ENCODE measurements at regions not wholly inside any gene's neighbourhood (a gene's known extent, or its start where the extent isn't known, plus 50 kb on each side); places are given as distances from the start of the nearest gene placed in this dataset.

- Histone ChIP-seq H3K9me3 (ENCODE audit: insufficient read depth, low read depth, low read length) (no peaks in the 10 kb centered on the region), H3K4me1 (ENCODE audit: insufficient read depth, low read length) (no peaks in the 10 kb centered on the region)
These were observed 100.9 kb downstream of the FAM76B start for GRCh38 chr11:95688501-95689222.

GRCh38 chr11:95688015-95688414 lies 101.6 kb downstream of the FAM76B start:
- H3K4me3 ChIP-seq (ENCODE audit: low read length) = no peak overlapping the region
- H3K9ac ChIP-seq (ENCODE audit: low read depth, low read length) = no peak overlapping the region
- H3K36me3 ChIP-seq (ENCODE audit: insufficient read depth, low read length) = no peaks in the 10 kb centered on the region
- no peaks in the 10 kb centered on the region for H3K27me3 ChIP-seq (ENCODE audit: insufficient read depth, low read length)
- no peaks in the 10 kb centered on the region for H3K9me3 ChIP-seq (ENCODE audit: insufficient read depth, low read depth, low read length)
- WGBS = 100% methylated on average over 1 of the region's 2 CpGs
- H3K4me1 ChIP-seq (ENCODE audit: insufficient read depth, low read length) = no peaks in the 10 kb centered on the region
- H3K27ac ChIP-seq (ENCODE audit: low read depth, low read length) = no peak overlapping the region

More at GRCh38 chr11:95688501-95689222, 100.9 kb downstream of the FAM76B start:
- no peak overlapping the region for H3K9ac ChIP-seq (ENCODE audit: low read depth, low read length)
- H3K4me3 ChIP-seq (ENCODE audit: low read length) = no peak overlapping the region
- no peaks in the 10 kb centered on the region for H3K36me3 ChIP-seq (ENCODE audit: insufficient read depth, low read length)
- 95% methylated on average over 7 of the region's 7 CpGs for WGBS
- H3K27ac ChIP-seq (ENCODE audit: low read depth, low read length) = no peak overlapping the region
- H3K27me3 ChIP-seq (ENCODE audit: insufficient read depth, low read length) = no peaks in the 10 kb centered on the region

GRCh38 chr11:95686265-95686664 lies 103.3 kb downstream of the FAM76B start:
- Histone ChIP-seq H3K9ac (ENCODE audit: low read depth, low read length) (no peak overlapping the region), H3K4me1 (ENCODE audit: insufficient read depth, low read length) (no peaks in the 10 kb centered on the region), H3K27me3 (ENCODE audit: insufficient read depth, low read length) (no peaks in the 10 kb centered on the region), H3K27ac (ENCODE audit: low read depth, low read length) (no peak overlapping the region), H3K4me3 (ENCODE audit: low read length) (no peak overlapping the region), H3K9me3 (ENCODE audit: insufficient read depth, low read depth, low read length) (no peaks in the 10 kb centered on the region), H3K36me3 (ENCODE audit: insufficient read depth, low read length) (no peaks in the 10 kb centered on the region)
- 95% methylated on average over 2 of the region's 3 CpGs for WGBS

GRCh38 chr11:95684701-95685100 lies 104.9 kb downstream of the FAM76B start:
- no peak overlapping the region for H3K9ac ChIP-seq (ENCODE audit: low read depth, low read length)
- no peaks in the 10 kb centered on the region for H3K4me1 ChIP-seq (ENCODE audit: insufficient read depth, low read length)
- H3K36me3 ChIP-seq (ENCODE audit: insufficient read depth, low read length) = no peaks in the 10 kb centered on the region
- H3K4me3 ChIP-seq (ENCODE audit: low read length) = no peak overlapping the region
- H3K27me3 ChIP-seq (ENCODE audit: insufficient read depth, low read length) = no peaks in the 10 kb centered on the region
- no peak overlapping the region for H3K27ac ChIP-seq (ENCODE audit: low read depth, low read length)
- no peaks in the 10 kb centered on the region for H3K9me3 ChIP-seq (ENCODE audit: insufficient read depth, low read depth, low read length)
- WGBS = 99% methylated on average over 2 of the region's 2 CpGs

GRCh38 chr11:95684170-95684569 lies 105.4 kb downstream of the FAM76B start:
- H3K9ac ChIP-seq (ENCODE audit: low read depth, low read length) = no peak overlapping the region
- no peaks in the 10 kb centered on the region for H3K36me3 ChIP-seq (ENCODE audit: insufficient read depth, low read length)
- WGBS = 97% methylated on average over 1 of the region's 1 CpG
- no peak overlapping the region for H3K27ac ChIP-seq (ENCODE audit: low read depth, low read length)
- no peaks in the 10 kb centered on the region for H3K27me3 ChIP-seq (ENCODE audit: insufficient read depth, low read length)
- 0 out of 2 replicates have a peak, but pooled peaks cover 2% of the 10 kb centered on the region for H3K4me1 ChIP-seq (ENCODE audit: insufficient read depth, low read length)
- H3K4me3 ChIP-seq (ENCODE audit: low read length) = no peak overlapping the region
- no peaks in the 10 kb centered on the region for H3K9me3 ChIP-seq (ENCODE audit: insufficient read depth, low read depth, low read length)

- no peak overlapping the region for H3K27ac ChIP-seq (ENCODE audit: low read depth, low read length)
- no peak overlapping the region for H3K4me3 ChIP-seq (ENCODE audit: low read length)
- H3K27me3 ChIP-seq (ENCODE audit: insufficient read depth, low read length) = no peaks in the 10 kb centered on the region
- H3K9ac ChIP-seq (ENCODE audit: low read depth, low read length) = no peak overlapping the region
- no peaks in the 10 kb centered on the region for H3K9me3 ChIP-seq (ENCODE audit: insufficient read depth, low read depth, low read length)
- H3K4me1 ChIP-seq (ENCODE audit: insufficient read depth, low read length) = 0 out of 2 replicates have a peak, but pooled peaks cover 2% of the 10 kb centered on the region
- H3K36me3 ChIP-seq (ENCODE audit: insufficient read depth, low read length) = no peaks in the 10 kb centered on the region
- 87% methylated on average over 2 of the region's 2 CpGs for WGBS
These were observed 107.0 kb downstream of the FAM76B start for GRCh38 chr11:95682552-95682951.

GRCh38 chr11:95680169-95680929 lies 109.2 kb downstream of the FAM76B start:
- Histone ChIP-seq H3K27ac (ENCODE audit: low read depth, low read length) (no peak overlapping the region), H3K9ac (ENCODE audit: low read depth, low read length) (no peak overlapping the region), H3K4me3 (ENCODE audit: low read length) (no peak overlapping the region), H3K36me3 (ENCODE audit: insufficient read depth, low read length) (no peaks in the 10 kb centered on the region), H3K27me3 (ENCODE audit: insufficient read depth, low read length) (no peaks in the 10 kb centered on the region), H3K9me3 (ENCODE audit: insufficient read depth, low read depth, low read length) (no peaks in the 10 kb centered on the region), H3K4me1 (ENCODE audit: insufficient read depth, low read length) (peaks cover 5% of the 10 kb centered on the region; the same call in 1 of the 2 replicates)
- WGBS = 83% methylated on average over 3 of the region's 3 CpGs

- Histone ChIP-seq H3K4me3 (ENCODE audit: low read length) (no peak overlapping the region), H3K36me3 (ENCODE audit: insufficient read depth, low read length) (no peaks in the 10 kb centered on the region), H3K27me3 (ENCODE audit: insufficient read depth, low read length) (no peaks in the 10 kb centered on the region), H3K9ac (ENCODE audit: low read depth, low read length) (no peak overlapping the region), H3K4me1 (ENCODE audit: insufficient read depth, low read length) (peaks cover 5% of the 10 kb centered on the region; the same call in 1 of the 2 replicates), H3K27ac (ENCODE audit: low read depth, low read length) (no peak overlapping the region), H3K9me3 (ENCODE audit: insufficient read depth, low read depth, low read length) (no peaks in the 10 kb centered on the region)
- 86% methylated on average over 4 of the region's 4 CpGs for WGBS
These were observed 110.6 kb downstream of the FAM76B start for GRCh38 chr11:95678988-95679387.

GRCh38 chr11:95676308-95676707 lies 113.3 kb downstream of the FAM76B start:
- H3K4me3 ChIP-seq (ENCODE audit: low read length) = no peak overlapping the region
- no peaks in the 10 kb centered on the region for H3K9me3 ChIP-seq (ENCODE audit: insufficient read depth, low read depth, low read length)

GRCh38 chr11:95675585-95675984 lies 114.0 kb downstream of the FAM76B start:
- H3K4me3 ChIP-seq (ENCODE audit: low read length) = no peak overlapping the region
- H3K27ac ChIP-seq (ENCODE audit: low read depth, low read length) = no peak overlapping the region
- H3K27me3 ChIP-seq (ENCODE audit: insufficient read depth, low read length) = no peaks in the 10 kb centered on the region
- H3K4me1 ChIP-seq (ENCODE audit: insufficient read depth, low read length) = peaks cover 5% of the 10 kb centered on the region; the same call in 1 of the 2 replicates
- H3K9ac ChIP-seq (ENCODE audit: low read depth, low read length) = no peak overlapping the region
- H3K36me3 ChIP-seq (ENCODE audit: insufficient read depth, low read length) = no peaks in the 10 kb centered on the region
- WGBS = 91% methylated on average over 1 of the region's 2 CpGs
- no peaks in the 10 kb centered on the region for H3K9me3 ChIP-seq (ENCODE audit: insufficient read depth, low read depth, low read length)

More at GRCh38 chr11:95676308-95676707, 113.3 kb downstream of the FAM76B start:
- WGBS = 99% methylated on average over 4 of the region's 4 CpGs
- Histone ChIP-seq H3K27me3 (ENCODE audit: insufficient read depth, low read length) (no peaks in the 10 kb centered on the region), H3K9ac (ENCODE audit: low read depth, low read length) (no peak overlapping the region), H3K4me1 (ENCODE audit: insufficient read depth, low read length) (peaks cover 5% of the 10 kb centered on the region; the same call in 1 of the 2 replicates), H3K27ac (ENCODE audit: low read depth, low read length) (no peak overlapping the region), H3K36me3 (ENCODE audit: insufficient read depth, low read length) (no peaks in the 10 kb centered on the region)

- no peak overlapping the region for H3K9ac ChIP-seq (ENCODE audit: low read depth, low read length)
- 83% methylated on average over 3 of the region's 4 CpGs for WGBS
- H3K27me3 ChIP-seq (ENCODE audit: insufficient read depth, low read length) = no peaks in the 10 kb centered on the region
These were observed 114.8 kb downstream of the FAM76B start for GRCh38 chr11:95674657-95675358.

More at GRCh38 chr11:95674657-95675358, 114.8 kb downstream of the FAM76B start:
- no peaks in the 10 kb centered on the region for H3K36me3 ChIP-seq (ENCODE audit: insufficient read depth, low read length)
- H3K4me3 ChIP-seq (ENCODE audit: low read length) = no peak overlapping the region
- H3K4me1 ChIP-seq (ENCODE audit: insufficient read depth, low read length) = peaks cover 5% of the 10 kb centered on the region; the same call in 1 of the 2 replicates
- H3K9me3 ChIP-seq (ENCODE audit: insufficient read depth, low read depth, low read length) = no peaks in the 10 kb centered on the region
- H3K27ac ChIP-seq (ENCODE audit: low read depth, low read length) = no peak overlapping the region

Measured in HUES64 (cell line).